ENCODE measurements at regions not wholly inside any gene's neighbourhood (a gene's known extent, or its start where the extent isn't known, plus 50 kb on each side); places are given as distances from the start of the nearest gene placed in this dataset.
"Not testable (repeated sequence)": the region's sequence is repeated elsewhere in the genome, so short reads cannot be mapped to it uniquely, and the experiment has no call there.

DNA sequence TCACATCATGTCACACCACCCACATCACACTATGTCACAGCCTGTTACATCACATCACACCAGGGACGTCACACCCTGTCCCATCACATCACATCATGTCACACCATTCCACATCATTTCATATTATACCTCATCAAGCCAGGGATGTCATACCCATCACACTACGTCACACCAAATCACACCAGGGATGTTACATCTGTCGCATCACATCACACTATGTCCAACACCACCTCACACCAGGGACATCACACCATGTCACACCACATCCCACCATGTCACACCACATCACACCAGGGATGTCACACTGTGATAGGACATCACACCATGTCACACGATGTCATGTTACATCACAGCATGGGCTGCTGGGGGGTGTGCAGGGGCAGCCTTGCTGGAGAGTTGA, 110.6 kb downstream of the TMEM121 start:
- DNase-seq (ENCODE audit: low read depth in 2 of 2), result no peak

DNA sequence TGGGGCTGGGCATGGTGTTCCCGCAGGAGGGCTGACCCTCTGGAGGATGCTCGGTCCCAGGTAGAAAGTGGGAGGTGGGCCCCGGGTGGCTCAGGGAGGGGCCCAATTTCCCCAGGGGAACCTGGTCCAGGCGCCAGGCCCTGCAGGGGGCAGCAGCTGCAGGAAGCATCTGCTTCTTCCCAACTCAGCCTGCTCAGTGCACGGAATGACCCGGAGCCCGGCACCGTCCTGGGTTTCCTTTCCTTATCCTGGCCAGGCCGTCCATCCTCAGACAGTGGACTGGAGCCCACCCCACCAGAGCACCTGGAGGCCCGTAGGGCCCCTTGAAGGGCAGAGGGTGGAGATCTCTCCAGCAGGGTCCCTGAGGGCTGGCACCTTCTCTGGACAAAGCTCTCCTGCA, 111.0 kb downstream of the TMEM121 start:
- not testable (repeated sequence) for DNase-seq (ENCODE audit: low read depth in 2 of 2)

DNA sequence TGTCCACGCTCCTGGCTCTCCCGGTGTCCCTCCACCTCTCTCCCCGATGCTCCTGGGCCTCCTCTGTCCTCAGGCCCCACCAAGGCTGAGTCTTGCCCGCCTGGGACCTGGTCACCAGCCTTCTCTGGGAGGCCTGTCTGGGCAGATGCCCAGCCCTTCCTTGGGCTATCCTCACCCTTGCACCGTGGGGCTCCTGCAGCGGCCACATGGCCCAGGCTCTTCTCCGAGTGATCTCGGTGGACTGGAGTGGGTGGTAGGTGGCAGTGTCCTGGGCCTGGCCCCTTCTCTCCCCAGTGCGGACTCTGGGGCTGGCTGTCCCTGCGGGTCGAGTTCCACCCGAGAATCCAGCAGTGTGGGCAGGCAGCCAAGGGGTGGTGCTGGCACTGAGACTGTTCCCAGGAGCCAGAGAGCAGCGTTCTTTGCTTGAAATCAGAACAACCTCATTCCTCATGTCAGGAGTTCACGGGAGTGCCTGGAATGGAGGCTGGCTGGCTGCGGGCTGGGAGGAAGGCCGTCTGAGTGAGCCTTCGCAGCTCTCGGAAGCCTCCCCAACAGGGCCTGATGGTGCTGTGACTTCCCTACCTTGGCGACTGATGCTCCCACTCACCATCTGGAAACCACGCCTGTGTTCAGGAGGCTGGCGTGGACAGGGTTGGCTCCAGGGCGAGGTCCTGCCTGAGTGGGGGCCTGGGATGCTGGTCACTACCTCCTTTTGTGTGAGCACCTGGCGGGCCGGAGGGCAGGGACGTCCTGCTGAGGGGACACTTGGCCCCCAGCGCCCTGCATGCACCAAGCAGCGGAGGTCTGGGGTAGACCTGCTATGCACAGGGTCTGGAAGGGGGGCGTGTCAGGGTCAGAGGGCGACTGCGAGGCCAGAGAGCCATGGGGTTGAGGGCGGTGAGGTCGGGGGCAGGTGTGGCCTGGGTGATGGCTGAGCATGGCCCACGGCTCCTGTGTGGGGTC, 113.9 kb downstream of the TMEM121 start:
- not testable (repeated sequence) for DNase-seq (ENCODE audit: low read depth in 2 of 2)

DNA sequence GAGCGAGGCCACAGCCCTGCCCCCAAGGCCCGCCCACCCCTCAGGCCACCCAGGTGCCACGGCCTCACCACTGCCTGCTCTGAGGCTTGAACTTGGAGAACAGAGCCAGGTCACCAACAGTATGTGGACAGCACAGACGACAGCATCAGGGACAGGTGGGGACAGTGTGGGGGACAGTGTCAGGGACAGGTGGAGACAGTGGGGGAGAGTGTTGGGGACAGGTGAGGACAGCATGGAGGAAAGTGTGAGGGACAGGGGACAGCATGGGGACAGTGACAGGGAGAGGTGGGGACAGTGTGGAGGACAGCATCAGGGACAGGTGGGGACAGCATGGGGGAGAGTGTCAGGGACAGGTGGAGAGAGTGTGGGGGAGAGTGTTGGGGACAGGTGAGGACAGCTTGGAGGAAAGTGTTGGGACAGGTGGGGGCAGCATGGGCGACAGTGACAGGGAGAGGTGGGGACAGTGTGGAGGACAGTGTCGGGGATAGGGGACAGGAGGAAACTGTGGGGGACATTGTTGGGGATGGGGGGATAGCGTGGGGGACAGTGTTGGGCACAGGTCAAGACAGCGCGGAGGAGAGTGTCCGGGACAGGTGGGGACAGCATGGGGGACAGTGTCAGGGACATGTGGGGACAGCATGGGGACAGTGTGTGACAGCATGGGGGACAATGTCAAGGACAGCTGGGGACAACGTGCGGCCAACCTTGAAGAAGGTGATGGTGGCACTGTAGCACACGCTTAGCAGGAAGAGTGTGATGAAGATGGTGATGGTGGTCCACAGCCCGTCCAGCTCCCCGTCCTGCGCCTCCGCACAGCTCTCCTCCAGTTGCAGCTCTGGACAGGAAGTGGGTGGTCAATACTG, 114.9 kb downstream of the TMEM121 start:
- DNase-seq (ENCODE audit: low read depth in 2 of 2), result no peak

DNA sequence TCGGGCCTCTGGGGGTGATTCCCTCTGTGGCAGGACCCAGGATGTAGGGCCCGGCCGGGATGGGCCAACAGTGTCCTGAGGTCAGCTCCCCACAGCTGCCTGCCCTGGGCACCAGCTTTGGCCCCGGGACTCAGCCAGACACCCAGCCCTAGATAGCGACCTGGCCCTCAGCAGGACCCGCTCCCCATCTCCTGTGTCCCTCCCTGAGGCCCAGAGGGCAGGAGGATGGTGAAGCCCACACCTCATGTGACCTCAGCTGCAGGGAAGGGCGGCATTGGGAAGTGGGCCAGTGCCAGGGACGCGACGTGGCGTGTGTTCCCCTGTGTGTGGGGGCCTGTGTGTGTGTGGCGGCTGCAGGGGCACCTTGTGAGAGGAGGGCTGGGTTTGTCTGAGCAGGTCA, 115.6 kb downstream of the TMEM121 start:
- not testable (repeated sequence) for DNase-seq (ENCODE audit: low read depth in 2 of 2)

DNA sequence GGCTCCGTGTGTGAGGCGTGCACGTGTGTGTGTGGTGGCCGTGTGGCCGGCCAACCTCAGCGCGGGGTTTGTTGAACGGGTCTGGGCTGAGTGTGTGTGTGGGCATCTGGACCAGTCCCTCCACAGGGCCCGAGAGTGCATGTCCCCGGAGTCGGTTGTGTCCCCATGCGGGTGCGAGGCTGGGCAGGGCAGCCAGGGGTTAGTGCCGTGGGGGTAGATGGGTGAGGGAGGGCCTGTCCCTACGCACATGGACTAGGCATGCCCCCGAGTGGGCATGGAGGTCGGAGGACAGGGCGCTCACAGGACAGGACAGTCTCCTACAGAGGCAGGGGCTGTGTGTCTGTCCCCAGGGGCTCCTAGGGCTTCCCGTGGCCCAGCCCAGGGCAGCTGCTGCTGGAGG, 116.1 kb downstream of the TMEM121 start:
- DNase-seq (ENCODE audit: low read depth in 2 of 2), result not testable (repeated sequence)

DNA sequence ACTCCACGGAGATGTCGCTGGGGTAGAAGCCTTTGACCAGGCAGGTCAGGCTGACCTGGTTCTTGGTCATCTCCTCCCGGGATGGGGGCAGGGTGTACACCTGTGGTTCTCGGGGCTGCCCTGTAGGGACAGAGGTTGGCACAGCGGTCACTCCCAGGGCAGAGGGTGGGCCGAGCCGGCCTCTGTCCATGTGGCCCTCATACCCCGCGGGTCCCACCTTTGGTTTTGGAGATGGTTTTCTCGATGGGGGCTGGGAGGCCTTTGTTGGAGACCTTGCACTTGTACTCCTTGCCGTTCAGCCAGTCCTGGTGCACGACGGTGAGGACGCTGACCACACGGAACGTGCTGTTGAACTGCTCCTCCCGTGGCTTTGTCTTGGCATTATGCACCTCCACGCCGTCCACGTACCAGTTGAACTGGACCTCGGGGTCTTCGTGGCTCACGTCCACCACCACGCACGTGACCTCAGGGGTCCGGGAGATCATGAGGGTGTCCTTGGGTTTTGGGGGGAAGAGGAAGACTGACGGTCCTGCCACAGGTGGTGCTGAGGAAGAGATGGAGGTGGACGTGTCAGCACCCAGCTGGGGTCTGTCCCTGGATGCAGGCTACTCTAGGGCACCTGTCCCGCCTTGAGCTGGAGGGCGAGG, 117.1 kb downstream of the TMEM121 start:
- not testable (repeated sequence) for DNase-seq (ENCODE audit: low read depth in 2 of 2)

DNA sequence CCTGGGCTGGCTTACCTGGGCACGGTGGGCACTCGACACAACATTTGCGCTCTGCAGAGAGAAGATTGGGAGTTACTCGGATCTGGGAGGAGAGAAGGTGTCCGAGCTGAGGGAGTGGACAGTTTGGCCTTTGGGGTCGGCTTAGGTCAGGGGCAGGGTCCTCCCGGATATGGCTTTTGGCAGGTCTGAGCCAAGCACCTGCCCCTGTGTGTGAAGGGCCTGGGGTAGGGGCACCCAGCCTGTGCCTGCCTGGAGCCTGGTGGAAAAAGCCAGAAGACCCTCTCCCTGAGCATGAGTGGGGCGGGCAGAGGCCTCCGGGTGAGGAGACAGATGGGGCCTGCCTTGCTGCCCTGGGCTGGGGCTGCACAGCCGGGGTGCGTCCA, 117.7 kb downstream of the TMEM121 start:
- DNase-seq (ENCODE audit: low read depth in 2 of 2), result not testable (repeated sequence)

DNA sequence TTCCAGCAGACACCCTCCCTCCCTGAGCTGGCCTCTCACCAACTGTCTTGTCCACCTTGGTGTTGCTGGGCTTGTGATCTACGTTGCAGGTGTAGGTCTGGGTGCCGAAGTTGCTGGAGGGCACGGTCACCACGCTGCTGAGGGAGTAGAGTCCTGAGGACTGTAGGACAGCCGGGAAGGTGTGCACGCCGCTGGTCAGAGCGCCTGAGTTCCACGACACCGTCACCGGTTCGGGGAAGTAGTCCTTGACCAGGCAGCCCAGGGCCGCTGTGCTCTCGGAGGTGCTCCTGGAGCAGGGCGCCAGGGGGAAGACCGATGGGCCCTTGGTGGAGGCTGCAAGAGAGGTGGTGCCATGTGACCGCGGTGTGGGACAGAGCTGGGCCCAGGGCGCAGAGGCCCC, 118.1 kb downstream of the TMEM121 start:
- not testable (repeated sequence) for DNase-seq (ENCODE audit: low read depth in 2 of 2)

DNA sequence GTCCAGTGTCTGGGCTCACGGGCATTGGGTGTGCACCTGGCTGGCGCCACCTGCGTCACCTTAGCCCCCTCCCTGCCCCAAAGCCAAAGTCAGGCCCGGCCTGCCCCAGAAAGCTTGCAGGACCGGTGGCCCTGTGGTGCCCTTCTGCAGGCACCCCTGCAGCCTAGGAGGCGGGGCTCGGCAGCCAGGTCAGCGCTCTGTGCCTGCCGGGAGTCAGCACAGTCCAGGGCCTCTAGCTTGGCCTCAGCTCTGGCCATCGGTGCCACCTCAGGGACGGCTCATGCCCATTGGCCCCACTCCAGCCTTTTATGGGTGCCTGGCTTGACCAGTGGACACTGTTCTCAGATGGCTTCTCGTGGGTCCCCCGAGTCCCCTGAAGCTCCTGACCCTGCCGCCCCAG, 118.5 kb downstream of the TMEM121 start:
- DNase-seq (ENCODE audit: low read depth in 2 of 2), result not testable (repeated sequence)

DNA sequence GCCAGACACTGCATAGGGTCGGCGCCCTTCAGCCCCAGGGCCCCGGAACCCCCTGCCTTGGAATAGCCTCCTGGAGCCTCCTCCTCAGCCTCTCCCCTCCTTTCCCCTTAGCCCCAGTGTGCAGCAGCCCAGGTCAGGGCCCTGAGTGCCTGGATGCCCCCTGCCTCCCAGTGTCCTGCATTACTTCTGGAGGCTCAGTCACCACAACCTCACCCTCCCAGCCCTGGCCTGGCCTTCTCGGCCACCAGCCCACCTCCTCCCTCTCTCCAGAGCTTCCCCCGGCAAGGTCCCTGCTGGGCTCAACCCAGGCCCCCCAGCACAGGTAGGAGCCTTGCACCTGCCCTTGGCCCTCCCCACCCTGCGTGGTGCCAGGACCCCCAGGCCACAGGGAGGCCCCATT, 119.0 kb downstream of the TMEM121 start:
- not testable (repeated sequence) for DNase-seq (ENCODE audit: low read depth in 2 of 2)

DNA sequence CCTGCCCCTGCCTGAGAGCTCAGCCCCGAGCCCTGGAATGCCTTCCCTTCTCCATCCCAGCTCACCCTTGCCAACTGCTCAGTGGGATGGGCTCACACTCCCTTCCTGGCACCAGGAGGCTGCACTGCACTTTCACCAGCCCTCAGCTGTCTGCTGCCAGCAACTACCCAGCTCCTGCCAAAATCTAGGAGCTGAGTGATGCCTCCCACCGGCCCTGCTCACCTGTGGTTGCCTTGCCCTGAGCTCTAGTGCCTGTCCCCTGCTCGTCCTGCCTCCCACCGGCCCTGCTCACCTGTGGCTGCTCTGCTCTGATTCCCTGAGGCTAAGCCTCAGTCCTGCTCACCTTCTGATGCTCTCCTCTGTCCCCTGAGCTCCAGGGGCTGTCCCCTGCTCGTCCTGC, 119.8 kb downstream of the TMEM121 start:
- no peak for DNase-seq (ENCODE audit: low read depth in 2 of 2)

DNA sequence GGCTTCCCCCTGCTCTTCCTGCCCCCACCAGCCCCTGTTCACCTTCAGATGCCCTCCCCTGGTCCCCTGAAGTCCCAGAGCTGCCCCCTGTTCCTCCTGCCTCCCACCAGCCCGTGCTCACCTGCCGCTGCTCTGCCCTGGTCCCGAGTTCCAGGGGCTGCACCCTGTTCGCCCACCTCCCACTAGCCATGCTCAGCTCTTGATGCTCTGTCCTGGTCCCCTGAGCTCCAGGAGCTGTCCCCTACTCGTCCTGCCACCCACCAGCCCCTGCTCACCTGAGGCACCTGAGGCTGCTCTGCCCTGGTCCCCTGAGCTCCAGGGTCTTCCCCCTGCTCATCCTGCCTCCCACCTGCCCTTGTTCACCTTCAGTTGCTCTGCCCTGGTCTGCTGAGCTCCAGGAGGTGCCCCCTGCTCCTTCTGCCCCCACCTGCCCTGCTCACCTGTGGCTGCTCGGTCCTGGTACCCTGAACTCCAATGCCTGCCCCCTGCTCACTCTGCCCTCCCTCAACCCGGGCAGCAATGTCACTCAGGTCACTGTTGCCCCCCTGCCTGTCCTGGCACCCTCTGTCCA, 120.4 kb downstream of the TMEM121 start:
- not testable (repeated sequence) for DNase-seq (ENCODE audit: low read depth in 2 of 2)

DNA sequence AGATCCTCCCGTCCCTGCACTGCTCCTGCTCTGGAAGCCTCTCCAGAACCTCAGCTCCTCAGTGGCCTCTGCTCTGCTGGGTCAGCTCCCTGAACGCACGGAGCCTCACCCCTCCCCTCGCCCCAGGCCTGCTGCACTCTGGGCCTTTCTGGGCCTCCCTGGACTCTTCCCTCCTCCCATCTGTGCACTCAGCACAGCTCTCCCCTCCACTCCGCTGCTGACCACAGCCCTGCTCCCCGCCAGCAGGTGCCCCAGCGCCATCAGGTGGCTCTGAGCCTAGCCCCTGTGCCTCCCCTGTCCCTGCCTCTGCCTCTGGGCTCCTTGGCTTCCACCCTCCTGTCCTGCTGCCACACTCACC, 121.0 kb downstream of the TMEM121 start:
- not testable (repeated sequence) for DNase-seq (ENCODE audit: low read depth in 2 of 2)

DNA sequence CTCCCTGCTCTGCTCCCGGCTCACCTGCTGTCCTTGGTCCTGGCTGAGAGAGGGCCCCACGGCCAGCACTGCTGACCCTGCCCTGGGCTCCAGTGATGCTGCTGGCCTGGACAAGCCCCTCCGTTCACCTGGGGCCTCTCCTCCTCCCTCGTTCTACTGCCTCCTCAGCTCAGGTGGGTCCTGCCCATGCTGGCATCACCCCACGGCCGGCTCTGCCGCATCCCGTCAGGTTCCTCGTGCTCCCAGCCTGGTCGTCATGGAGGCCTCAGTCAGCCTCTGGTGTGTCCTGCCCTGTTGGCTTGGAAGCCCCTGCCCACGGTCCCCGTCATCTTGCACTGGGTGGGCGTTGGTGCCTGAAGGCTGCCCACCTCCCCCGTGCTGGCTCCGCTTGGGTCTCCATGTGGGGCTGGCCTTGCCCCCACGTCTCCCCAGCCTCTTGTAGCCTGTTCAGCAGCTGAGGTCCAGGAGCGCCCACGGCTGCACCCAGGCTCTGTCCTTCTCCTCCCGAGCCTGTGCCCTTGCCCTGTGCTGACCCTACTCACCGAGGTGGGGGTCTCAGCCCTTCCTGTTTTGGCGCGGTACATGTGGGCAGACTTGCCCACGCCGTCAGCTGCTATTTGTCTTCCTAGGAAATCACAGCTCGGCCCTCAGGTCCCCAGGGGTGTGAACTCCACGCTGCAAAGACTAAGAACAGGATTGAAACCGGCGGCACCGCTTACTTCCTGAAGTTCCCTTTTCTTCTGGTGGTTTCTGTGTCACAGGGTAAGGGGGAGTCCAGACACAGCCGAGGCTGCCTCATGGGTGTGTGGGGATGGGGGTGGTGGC, 121.6 kb downstream of the TMEM121 start:
- DNase-seq (ENCODE audit: low read depth in 2 of 2), result no peak

DNA sequence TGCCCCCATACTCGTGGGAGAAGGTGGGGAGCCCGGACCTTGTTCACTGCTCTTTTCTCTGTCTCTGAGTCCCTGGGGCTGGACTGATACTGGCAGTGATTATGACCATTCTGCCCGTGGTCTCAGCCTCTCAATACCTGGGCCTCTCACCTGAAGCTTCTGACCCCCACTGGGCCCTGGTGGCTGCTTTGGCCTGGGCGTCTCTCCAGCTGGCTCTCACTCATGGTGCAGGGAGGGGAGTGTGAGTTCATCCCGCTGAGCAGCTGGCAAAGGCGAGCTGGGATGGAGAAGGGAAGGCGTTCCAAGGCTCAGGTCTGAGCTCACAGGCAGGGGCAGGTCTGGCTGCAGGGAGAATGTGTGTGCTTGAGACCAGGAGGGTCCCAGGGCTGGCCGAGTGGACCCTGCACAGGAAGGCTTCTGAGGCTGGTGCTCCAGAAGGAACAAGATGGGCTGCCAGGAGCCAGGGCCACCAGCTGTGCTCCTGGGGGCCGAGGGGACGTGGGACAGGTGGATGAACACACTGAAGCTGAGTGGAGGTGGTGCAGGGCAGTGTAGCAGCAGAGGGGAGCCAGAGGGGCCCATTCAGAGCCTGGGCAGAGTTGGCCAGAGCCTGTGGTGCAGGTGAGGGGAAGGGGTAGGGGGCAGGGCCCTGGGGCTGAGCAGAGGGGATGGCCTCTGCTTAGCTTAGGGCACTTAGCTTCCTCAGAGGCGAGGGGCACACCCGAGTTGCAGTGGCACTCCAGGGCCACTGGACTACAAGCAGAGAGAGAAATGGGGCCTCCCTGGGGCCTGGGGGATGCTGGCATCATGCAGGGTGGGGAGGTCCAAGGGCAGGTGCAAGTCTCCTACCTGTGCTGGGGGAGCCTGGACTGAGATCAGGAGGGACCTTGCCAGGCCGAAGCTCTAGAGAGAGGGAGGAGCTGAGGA, 122.5 kb downstream of the TMEM121 start:
- not testable (repeated sequence) for DNase-seq (ENCODE audit: low read depth in 2 of 2)

DNA sequence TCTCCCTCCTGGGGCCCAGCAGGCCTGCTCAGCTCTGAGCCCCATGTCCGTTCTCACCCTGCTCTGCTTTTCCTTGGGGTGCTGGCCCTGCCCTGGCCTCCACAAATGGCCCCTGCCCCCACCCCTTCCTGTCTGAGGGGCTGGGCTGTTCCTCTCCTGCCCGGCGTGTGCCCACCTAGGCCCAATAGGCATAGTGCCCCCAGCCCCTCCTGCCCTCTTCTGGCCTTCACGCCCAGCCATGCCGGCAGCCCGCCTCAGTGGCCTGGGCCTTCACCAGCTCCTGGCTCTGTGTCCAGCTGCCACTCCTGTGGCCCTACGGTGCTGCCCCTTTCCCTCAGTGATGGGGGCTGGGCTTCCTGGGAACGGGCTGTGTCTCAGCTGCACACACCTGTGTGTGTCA, 125.9 kb downstream of the TMEM121 start:
- not testable (repeated sequence) for DNase-seq (ENCODE audit: low read depth in 2 of 2)

DNA sequence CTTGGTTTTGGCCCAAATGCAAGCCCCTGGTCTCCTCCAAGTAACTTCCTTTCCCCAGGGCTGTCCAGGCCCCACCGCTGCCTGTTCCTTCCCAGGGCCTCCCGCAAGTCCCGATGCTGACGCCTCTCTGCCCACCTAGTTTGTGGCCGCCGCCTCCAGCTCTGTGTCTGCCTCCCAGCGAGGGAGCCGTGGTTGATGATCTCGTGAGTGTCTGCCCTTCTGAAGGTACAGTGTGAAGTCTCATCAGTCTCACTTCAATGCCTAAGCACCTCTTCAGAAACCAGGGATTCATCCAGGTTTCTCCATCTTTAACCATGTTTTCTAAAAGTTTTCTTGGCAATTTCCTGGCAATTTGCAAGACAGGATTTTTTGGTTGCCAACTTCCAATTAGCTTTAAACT, 127.5 kb downstream of the TMEM121 start:
- not testable (repeated sequence) for DNase-seq (ENCODE audit: low read depth in 2 of 2)

DNA sequence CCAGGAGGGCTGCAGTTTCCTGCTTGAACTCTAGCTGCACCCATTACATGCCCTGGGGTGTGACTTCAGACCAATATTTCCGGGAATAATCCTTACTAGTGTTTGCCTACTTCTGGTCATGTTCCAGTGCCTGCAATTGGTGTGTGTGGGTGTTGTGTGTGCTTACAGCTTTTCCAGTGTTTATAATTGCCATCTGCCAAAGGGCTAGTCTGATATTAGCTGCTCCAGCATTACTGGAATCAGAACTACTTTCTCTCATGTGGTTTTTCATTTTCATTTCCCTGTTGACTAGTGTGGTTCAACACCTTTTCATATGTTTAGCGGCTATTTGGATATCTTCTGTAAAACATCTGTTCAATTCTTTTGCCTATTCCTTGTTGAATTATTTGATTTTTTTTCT, 132.9 kb downstream of the TMEM121 start:
- DNase-seq (ENCODE audit: low read depth in 2 of 2), result not testable (repeated sequence)

Measured in stimulated activated CD8-positive, alpha-beta memory T cell treated with anti-CD3 and anti-CD28 coated beads, Interleukin-7, amount 100 ng/mL, for 1 hour (primary cell).